Skeletal muscle tissue (tissue), 4 donors: ENCODE measurements at regions not wholly inside any gene's neighbourhood (a gene's known extent, or its start where the extent isn't known, plus 50 kb on each side); places are given as distances from the start of the nearest gene placed in this dataset. TPM values are rescaled to one million over a fixed set of nuclear protein-coding genes. Genes with fewer than 3 reads are reported as not detected.

Source experiments
- H3K27ac ChIP-seq: one replicate; pipeline ENCODE4 v1.7.0; 2013; ENCODE audit warnings: mild to moderate bottlenecking, low read depth, low read length, inconsistent platforms
- H3K27me3 ChIP-seq, 3 donors: one replicate each; pipeline ENCODE4 v1.7.0; 2013; ENCODE audit warnings: low read length in 3 of 3; ENCODE audit not compliant: control insufficient read depth in 3 of 3, insufficient read depth in 3 of 3
- H3K36me3 ChIP-seq, 3 donors: one replicate each; pipeline ENCODE4 v1.7.0; 2013; ENCODE audit warnings: low read length in 3 of 3; ENCODE audit not compliant: control insufficient read depth in 3 of 3, insufficient read depth in 3 of 3
- H3K4me1 ChIP-seq, 3 donors: one replicate each; pipeline ENCODE4 v1.7.0; 2013; ENCODE audit warnings: low read length in 3 of 3, mild to moderate bottlenecking in 3 of 3; ENCODE audit not compliant: control insufficient read depth in 3 of 3, insufficient read depth in 3 of 3
- H3K4me3 ChIP-seq, 3 donors: one replicate each; pipeline ENCODE4 v1.7.0; 2013; ENCODE audit warnings: low read length in 3 of 3
- H3K9ac ChIP-seq, 3 donors: one replicate each; pipeline ENCODE4 v1.7.0; 2013; ENCODE audit warnings: low read length in 3 of 3, mild to moderate bottlenecking in 3 of 3, moderate library complexity in 2 of 3, low read depth in 1 of 3
- H3K9me3 ChIP-seq, 3 donors: one replicate each; pipeline ENCODE4 v1.7.0; 2013; ENCODE audit warnings: low read length in 3 of 3; ENCODE audit not compliant: control insufficient read depth in 3 of 3
- small RNA-seq: library from RNA; depleted of rRNA; stranded (forward); fragments of <200 nt; gene quantifications from one replicate; pipeline ENCODE3, GENCODE V24; 2014
- donor health status: Osteomylitis.

DNA sequence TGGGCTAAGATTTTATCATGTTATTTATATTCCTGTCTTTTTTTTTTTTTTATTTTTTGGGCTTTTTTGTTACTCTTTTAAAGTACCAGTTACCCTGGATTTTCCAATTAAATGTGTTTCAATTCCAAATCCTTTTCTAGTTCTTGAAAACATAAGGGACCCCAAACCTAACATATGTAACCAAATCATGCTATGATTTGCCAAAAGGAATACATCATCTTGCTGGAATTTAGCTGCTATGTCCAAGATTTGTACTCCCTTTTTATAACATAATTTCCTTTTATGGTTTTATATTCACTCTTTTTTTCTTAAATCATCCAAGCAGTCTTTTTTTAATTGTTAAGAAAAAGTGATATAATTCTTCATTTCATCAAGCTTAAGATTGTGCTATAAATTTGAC, 60.9 kb upstream of the DSEL start:
- Histone ChIP-seq H3K27ac (no peak overlapping the region), H3K27me3 (no peaks in the 10 kb centered on the region), H3K9ac (no peak overlapping the region), H3K4me3 (no peak overlapping the region), H3K4me1 (no peaks in the 10 kb centered on the region), H3K9me3 (no peaks in the 10 kb centered on the region), H3K36me3 (no peaks in the 10 kb centered on the region)

DNA sequence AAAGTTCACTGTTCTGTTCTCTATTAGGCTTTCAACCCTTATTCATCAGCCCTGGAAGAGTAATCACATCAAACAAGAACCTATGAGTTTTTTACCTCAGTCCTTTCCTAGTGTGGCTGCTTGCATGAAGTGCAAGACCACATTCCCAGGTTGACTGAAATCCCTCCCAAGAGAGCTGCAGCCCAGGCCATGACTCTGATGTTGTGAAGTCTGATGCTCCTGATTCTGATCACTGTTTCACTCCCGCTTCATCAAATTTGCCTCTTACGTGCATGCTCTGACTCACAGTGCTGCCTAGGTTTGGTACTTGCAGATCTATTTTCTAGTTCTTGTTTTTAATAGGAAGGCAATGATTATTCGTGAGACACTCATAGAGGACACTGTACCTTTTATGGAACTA, 58.2 kb upstream of the DSEL start:
- H3K27ac ChIP-seq, result no peak overlapping the region
- H3K9ac ChIP-seq, result no peak overlapping the region
- H3K27me3 ChIP-seq, result no peaks in the 10 kb centered on the region
- H3K4me3 ChIP-seq, result no peak overlapping the region
- H3K4me1 ChIP-seq, result no peaks in the 10 kb centered on the region
- no peaks in the 10 kb centered on the region for H3K36me3 ChIP-seq
- no peaks in the 10 kb centered on the region for H3K9me3 ChIP-seq

DNA sequence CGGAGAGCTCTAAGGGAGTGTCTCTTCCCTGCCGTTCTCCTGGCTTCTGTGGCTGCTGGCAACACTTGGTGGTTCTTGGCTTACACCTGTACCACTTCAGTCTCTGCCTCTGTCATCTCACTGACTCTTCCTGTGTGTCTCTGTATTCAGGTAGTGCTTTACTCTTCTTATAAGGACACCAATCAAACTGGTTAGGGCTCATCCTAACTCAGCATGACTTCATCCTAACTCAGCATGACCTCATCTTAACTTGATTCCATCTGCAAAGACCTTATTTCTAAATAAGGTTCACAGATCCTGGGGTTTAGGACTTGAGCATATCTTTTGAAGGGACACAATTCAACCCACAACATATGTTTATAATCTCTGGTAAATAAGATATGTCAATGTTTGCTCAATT, 51.6 kb upstream of the DSEL start:
- Histone ChIP-seq H3K36me3 (no peaks in the 10 kb centered on the region), H3K27me3 (no peaks in the 10 kb centered on the region), H3K4me1 (no peaks in the 10 kb centered on the region), H3K4me3 (no peak overlapping the region), H3K9ac (no peak overlapping the region), H3K27ac (no peak overlapping the region), H3K9me3 (no peaks in the 10 kb centered on the region)

Small RNA genes lying in the stretch of these regions (small RNA-seq; reads per million reads assigned to genes)
- not detected for gene AC067819.1
